ENCODE measurements at regions not wholly inside any gene's neighbourhood (a gene's known extent, or its start where the extent isn't known, plus 50 kb on each side); places are given as distances from the start of the nearest gene placed in this dataset.
"Not testable (repeated sequence)": the region's sequence is repeated elsewhere in the genome, so short reads cannot be mapped to it uniquely, and the experiment has no call there.

DNA sequence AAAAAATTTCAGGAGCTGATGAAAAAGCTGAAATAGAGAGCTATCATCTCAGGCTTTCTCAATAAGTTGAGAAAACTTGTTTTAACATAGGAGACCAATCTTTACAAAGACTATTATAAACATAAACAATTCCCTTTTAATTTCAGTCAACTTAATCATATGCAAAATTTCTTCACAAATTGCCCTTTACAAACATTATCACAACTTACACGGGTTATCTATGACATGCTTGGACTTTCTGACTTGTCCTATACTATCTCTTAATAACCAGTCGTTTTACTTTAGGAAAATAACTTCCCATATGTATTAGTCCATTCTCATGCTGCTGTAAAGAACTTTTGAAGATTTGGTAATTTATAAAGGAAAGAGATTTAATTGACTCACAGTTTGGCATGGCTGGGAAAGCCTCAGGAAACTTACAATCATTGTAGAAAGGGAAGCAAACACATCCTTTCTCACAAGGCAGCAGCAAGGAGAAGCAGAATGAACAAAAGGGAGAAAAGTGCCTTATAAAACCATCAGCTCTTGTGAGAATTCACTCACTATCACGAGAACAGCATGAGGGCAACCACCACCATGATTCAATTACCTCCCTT lies 1583.7 kb upstream of the CELF4 start:
- DNase-seq (ENCODE audit: low spot score): no peak

DNA sequence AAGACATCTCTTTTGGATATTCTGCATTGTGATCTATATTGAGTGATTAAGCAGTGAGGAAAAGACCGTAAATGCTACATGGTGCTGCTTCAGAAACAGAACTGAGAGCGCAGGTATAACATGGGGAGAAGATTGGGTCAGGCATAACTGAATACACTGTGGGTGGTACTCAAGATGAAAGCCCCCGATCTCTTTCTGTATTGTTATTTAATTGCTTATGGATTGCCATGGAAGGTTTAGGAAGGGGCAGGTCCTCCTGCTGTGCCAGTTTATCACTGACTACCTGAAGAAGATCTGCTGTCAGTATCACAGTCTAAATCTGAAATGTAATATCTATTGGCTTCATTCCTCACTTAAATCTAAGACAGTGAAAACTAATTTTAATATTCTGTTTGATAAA lies 1568.7 kb upstream of the CELF4 start:
- DNase-seq (ENCODE audit: low spot score): no peak

DNA sequence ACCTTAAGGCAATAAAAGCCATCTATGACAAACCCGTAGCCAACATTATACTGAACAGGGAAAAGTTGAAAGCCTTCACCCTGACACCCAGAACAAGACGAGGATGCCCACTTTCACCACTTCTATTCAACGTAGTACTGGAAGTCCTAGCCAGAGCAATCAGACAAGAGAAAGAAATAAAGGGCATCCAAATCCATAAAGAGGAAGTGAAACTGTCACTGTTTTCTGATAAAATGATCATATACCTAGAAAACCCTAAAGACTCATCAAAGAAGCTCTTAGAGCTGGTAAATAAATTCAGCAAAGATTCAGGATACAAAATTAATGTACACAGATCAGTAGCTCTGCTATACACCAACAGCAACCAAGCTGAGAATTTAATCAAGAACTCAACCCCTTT lies 1561.9 kb upstream of the CELF4 start:
- DNase-seq (ENCODE audit: low spot score): not testable (repeated sequence)

DNA sequence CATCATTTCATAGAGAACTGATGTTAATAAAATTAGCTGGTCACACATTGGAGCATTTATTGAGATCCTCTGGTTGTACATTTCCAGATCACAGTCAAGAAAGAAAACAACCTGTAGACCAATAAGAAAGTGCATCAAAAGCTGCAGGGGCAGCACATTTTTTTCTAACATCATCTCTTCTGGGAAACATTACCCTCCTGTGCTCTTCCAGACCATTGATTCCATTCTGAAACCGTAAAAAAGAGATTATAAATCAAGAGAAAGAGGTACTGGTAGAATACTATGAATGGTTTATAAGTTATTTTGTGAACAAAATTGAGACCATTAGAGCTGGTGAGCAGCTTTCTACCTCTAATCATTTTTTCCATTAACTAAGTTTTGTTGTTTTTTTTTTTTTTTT lies 1548.2 kb upstream of the CELF4 start:
- DNase-seq (ENCODE audit: low spot score): no peak

DNA sequence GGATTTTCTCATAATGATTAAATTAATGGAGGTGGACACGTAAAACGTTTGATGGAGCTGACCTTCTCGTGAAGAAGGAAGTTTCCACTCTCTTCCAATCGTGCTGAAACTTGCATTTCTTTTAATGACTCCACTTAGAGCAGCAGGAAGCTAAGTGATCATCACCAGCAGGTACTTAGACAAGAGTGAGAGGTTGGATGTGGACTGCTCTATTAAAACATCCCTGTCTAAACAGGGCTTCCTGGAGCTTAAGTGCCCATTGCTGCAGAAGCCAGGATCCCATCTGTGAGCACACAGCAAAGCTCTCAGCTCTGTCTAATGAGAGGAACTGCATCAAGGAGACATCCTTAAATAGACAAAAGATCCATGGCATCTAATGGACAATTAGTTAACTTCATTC lies 1539.5 kb upstream of the CELF4 start:
- no peak for DNase-seq (ENCODE audit: low spot score)

DNA sequence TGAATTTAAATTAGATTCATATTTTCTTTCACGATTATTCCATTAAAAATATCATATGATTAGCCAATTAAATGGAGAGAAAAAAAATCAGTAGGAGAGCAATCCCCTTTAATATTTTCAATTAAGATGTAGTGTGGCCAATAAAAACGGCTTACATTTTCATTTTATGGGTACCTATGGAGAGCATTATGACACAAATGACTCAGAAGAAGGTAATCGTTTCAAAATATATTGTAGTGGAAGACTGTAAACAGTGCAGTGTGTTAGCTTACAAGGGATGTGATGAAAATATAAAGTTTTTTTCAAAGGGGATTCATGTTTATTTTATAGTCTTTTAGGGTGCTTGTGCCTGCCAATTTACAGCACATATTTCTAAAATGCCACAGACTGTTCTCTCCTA lies 1507.4 kb upstream of the CELF4 start:
- no peak for DNase-seq (ENCODE audit: low spot score)

DNA sequence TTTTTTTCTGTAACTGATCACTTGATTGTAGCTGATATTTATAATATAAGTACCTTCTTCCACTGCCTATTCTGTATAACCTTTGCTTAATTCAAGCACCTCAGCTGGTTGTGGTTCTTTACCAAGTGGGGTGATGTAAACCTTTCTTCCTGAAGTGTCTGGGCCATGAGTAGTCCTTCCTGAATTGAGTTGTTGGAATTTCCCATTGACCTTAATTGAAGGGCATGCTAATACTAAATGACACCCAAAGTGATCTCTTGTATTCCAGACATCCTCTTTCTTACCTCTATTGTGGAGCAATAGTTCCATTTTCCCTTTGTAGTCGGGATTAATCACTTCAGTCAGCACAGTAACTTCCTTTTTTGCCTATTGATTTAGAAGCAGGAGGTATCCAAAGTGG lies 1496.8 kb upstream of the CELF4 start:
- no peak for DNase-seq (ENCODE audit: low spot score)

DNA sequence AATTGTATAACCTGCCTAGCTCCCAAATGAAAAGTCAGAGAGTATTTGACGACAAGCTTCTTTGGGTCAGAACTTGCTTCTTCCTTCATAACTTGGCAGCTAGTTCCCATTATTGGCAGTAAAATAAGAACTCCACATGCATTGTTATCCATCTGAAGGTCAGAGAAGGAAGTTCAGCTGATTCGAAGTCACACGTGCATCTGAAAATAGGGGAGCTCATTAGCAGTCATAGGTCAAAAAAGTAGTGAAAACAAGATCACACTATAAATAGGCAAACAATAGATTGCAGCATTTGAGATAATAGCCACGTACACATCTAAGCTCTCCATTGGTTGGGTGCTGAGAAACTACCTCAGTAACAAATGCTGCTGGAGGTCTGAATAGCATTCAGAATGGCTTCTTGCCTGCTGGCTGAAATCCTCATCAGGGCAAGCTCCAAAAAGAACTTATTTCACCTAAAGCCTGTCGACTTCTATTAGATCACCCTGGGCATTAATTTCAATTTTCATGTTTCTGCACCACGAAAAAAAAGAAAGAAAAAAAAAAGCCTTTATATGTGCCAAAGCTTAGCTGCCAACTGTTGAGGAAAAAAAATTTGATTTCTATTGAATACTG lies 1492.9 kb upstream of the CELF4 start:
- no peak for DNase-seq (ENCODE audit: low spot score)

DNA sequence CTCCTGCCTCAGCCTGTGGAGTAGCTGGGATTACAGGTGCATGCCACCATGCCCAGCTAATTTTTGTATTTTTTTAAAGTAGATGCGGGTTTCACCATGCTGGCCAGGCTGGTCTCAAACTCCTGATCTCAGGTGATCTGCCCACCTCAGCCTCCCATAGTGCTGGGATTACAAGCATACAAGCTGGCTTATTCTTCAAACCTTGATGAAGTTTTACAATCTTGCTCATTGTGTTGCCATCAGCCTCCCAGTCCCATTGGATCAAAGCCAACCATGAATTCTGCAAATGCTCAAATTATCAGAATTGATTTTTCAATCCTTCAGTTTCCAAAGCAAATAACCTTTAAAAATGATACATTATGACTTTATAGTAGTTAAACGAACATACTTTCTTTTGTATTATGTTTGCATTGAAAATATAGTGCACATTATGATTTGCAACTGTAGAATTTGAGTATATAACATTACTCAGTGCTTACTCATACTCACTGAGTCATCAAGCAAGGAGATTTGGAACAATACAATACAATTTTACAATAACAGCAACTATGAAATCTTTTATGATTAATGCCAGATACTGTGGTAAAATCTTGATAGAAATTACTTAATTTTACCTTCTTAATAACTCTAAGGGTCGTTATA lies 1491.9 kb upstream of the CELF4 start:
- no peak for DNase-seq (ENCODE audit: low spot score)

DNA sequence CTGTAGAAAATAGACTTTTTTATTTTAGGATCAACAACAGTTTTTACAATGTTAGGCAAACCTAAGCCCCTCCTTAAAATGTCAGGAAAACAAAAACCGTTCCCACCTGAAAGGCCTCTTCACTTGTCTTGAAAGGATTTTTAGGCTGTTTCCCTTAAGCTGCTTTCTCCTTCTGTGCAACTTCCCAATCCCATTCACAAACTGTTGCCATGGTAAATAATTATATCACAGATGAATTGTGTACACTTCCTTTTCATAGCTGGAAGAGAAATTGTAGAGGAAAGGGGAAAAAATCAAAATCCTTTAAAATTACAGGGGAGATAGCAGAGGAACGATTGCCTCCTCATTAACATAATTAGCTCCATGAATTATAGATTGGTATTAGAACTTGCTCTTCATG lies 1488.0 kb upstream of the CELF4 start:
- DNase-seq (ENCODE audit: low spot score): no peak

DNA sequence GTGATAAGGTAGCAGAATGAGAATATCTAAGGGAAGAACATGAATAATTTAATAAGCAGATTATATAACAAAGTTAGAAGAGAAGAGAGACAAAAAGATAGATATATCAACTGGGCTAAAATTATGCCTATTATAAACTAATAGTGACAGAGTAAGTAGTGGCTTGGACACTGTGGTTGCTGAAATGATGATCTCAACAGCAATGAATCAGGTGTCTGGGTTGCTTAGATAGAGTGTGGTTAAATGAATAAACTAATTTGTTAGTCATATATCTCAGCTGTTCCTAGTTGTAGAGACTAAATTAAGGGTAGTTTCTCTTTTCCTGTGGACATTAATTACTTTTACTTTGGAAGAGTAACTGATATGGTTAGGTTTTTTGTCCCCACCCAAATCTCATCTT lies 1485.4 kb upstream of the CELF4 start:
- DNase-seq (ENCODE audit: low spot score): no peak

DNA sequence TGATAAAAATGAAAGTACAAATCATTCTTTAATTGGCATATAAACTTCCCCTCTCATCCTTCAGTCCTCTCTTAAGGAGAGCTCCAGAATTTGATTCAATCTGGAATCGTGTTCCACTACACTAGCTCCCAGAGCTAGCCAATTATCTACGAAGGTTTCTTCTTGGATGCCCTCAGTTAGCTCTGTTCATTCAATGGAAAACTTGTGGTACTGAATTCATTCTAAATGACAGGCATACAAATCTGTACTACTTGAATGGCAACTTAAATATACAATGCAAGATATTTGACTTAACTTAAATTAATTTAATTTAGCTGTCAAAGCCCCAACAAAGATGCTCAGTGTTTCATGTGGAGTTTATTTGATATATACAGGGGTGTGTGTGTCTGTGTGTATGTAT lies 1474.2 kb upstream of the CELF4 start:
- DNase-seq (ENCODE audit: low spot score): no peak

DNA sequence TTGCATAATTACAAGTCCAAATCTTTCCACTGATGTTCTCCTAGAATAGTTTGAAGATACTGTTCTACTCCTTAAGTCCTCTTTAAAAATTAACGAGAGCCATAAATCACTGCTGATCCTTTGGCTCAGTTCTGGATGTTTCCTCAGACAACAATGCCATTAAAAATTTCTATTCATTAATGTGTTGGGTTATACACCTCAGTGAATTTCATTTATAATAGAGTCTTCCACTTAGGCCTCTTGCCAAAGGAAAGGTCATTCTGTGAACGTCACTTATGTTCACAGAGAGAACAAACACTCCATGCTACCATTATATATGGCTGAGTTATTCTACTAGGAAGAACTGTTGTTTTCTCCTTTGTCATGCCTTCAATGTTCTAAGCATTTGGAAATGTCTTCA lies 1472.3 kb upstream of the CELF4 start:
- no peak for DNase-seq (ENCODE audit: low spot score)

DNA sequence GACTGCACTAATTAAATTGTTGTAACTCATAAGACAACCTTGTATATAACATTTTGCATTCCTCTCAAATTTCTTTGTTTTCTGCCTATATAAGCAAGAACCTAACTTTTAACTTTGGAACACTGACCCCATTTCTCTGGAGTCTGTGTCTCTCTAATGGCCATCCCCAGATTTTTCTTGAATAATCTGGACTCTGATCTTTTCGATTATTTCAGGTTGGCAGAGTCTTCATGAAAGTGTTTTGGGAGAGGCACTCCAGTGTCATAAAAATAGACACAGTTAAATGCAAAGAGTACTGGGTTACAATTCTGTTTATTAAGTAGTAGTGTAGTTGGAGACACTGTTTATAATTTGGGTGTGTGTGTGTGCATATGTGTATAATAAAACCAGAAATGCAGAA lies 1467.7 kb upstream of the CELF4 start:
- DNase-seq (ENCODE audit: low spot score): no peak

DNA sequence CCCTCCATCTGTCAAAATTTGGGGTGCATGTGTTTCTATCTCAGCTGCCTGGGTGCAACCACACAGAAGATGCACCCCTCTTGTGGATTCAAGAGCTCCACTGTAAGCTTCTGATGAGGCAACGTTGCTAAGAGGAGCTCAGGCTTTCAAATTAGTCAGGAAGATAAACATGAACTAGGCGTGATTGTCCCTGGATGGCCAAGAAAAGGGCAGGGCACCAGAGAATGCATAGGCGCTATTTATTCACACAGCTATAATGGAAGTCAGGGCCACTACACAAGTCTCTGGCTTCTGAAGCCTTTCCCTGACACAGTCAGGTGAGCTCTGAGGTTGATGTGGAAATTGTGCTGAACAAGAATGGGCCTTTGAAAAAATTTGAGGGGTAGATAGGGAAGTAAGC lies 1466.0 kb upstream of the CELF4 start:
- DNase-seq (ENCODE audit: low spot score): no peak

DNA sequence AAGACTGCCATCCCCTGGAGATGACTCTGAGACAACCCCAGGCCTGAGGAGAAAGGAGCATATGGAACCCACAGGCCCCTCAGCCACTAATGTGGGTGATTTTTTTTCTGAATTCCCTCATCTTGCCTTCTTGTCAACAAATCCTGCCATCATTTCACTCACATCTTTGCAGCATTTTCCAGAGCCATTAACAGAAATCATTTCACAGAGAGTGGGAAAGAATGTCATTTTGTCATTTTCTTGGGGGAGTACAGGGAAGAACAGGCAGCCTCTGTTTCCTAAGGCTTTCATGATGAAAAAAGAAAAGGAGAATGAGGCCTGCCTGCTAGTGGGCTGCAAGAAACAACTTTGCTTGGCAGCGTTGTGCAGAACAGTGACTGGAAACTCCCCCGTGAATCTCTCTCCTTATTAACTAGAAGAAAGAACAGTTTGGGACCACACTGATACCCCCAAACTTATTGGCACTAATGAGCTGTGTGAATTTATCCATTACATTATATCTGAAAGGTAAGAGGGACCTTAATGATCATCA lies 1464.6 kb upstream of the CELF4 start:
- no peak for DNase-seq (ENCODE audit: low spot score)

DNA sequence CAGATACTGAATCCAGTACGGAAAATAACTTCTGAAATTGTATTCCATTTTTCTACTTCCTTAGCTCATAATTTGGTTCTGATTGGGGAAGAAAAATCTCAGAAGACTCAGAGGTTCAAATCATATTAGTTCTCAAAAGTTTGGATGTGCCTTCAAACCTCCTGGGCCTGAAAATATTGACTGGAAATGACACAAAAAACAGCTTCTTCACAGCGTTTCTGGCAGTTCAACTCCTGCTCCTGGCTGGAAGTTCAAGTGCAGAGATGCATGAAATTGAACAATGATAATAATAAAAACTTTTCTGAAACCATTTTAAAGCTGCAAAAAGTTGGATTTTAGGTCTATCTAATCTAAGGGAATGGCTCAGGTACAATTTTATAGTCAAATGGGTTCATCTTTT lies 1459.9 kb upstream of the CELF4 start:
- DNase-seq (ENCODE audit: low spot score): no peak

DNA sequence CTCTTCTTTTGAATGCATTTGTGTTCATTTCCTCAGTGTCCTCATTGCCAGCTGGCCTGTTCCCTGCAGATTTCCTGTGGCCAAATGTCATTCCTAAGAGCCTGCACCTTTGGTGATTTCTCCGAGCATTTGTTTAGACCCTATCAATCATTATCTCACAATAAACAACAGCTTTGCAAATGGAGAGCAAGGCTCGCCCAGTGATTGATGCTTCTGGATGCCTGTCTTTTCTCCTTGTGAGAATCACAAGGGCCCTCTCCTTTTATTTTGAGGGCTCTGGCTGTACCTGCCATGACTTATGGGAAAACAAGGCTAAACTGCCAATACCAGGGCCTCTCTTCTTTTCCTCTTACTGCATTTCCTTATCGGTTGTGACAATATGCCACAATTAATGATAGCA lies 1454.4 kb upstream of the CELF4 start:
- no peak for DNase-seq (ENCODE audit: low spot score)

DNA sequence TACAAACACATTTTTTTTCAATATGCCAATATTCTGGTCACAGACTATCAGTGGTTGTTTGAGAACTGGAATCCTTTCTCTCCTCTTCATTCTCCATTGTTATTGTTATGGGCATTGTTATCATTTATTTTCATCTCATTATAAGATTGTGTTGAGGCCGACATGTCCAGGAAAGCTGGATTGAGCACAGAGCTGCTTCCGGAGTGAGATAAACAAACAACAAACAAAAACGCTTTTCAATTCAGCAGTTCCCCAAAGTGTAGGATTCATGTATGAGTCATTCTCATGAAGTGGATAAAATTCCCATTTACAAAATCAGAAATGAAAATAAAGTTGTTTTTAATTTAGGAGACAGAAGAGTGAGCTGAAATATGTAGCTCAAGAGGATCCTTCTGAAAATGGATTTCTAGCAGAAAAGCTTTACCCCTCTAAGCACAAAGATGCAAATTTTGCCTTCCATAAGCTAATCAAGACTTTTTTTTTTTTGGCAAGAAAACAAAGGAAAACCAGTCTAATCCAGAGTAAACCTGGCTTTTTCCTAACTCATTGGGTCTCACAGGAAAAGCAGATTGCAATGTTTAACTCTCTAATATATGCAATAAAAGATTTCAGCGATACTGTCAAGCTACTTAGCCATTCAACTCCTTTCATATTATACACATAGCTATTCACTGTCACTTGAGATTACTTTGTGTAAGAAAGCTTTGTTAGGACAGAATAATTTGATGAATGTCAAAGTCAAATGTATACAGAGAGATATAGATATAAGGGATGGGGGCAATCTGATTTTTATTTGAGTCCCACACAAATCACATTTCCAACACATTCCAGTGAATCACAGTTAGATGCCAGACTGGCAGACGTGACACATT lies 1441.7 kb upstream of the CELF4 start:
- no peak for DNase-seq (ENCODE audit: low spot score)

DNA sequence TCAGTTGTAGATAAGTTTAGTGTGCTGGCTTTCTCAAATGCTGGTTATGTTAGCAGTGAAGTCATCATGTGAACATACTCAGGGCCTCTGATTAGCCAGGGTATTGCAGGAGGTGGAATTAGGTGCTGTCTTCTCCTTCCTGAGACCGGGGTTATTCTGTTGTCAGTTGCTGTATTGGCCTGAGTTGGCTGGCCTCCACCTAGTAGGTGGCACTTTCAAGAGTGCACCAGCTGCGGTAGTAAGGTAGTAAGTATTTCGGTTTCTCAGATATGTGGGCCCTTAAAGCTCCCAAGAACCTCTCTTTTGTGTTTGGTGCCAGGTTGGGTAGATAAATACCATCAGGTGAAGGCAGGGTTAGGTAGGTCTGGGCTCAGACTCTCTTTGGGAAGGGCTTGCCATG lies 1430.5 kb upstream of the CELF4 start:
- no peak for DNase-seq (ENCODE audit: low spot score)

DNA sequence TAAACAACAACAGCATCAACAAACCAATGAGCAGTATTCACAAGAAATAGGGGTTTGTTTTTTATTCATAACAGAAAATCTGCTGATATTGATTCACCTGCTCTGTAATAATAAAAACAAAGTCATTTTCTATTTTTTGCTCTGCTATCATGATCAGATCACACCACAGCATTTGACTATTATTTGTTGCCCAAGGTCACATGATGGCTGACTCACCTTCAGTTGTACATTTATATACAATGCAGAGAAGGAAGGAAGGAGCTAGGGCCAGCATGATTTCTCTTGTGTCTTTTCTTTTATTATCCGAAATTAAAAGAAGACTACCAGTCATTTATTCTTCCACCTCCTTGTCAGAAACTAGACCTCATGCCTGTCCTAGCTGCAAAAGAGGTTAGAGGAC lies 1427.7 kb upstream of the CELF4 start:
- DNase-seq (ENCODE audit: low spot score): no peak

DNA sequence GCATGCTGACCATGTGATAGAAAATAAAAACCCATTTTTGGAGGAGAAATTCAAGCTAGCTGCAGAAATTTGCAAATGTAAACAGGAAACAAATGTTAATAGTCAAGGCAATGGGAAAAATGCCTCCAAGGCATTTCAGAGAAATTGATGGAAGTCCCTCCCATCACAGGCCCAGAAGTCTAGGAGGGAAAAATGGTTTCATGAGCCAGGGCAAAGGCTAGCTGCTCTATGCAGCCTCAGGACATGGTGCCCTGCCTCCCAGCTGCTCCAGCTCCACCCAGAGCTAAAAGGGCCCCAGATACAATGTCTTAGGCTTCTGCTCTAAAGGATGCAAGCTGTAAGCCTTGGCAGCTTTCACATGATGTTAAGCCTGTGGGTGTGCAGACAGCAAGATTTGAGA lies 1419.4 kb upstream of the CELF4 start:
- DNase-seq (ENCODE audit: low spot score): no peak

DNA sequence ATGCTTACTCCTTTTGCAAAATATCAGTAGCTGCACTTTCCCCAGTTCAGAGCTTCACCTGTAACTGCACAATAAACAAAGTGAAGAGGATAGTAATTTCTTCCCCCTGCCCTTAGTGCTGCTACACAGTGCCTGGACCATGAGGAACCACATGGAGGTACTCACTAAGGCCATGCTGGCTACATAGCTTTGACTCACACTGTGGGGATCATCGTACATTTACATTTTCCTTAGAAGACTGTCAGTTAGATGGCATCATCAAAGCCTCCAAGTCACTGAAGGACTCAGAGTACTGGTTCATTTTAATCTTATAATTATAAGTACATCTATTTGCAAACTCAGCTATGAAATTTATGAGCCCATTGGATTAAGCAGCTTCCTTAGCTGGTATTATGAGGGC lies 1416.5 kb upstream of the CELF4 start:
- DNase-seq (ENCODE audit: low spot score): no peak

Data from H4 (cell line).